Bronchial epithelial cell (primary cell): ENCODE measurements at regions not wholly inside any gene's neighbourhood (a gene's known extent, or its start where the extent isn't known, plus 50 kb on each side); places are given as distances from the start of the nearest gene placed in this dataset.
A peak's percentile ranks its signal among the peaks of the same experiment; 100 is the strongest.

Source experiments
- DNase-seq: peaks from one replicate; pipeline ENCODE4 v3.0.0-alpha.2; 2010; ENCODE audit warnings: low read depth
- FAIRE-seq: peaks from 2 replicates; lab custom pipeline; 2011; peaks lifted over from hg19 to GRCh38; lab: Jason Lieb, UNC
- H3K27me3 ChIP-seq: 2 replicates; pipeline ENCODE4 v1.5.1; 2011; ENCODE audit warnings: low read length; ENCODE audit not compliant: control insufficient read depth, insufficient read depth
- H3K36me3 ChIP-seq: 2 replicates; pipeline ENCODE4 v1.5.1; 2011; ENCODE audit warnings: low read length; ENCODE audit not compliant: control insufficient read depth, insufficient read depth
- H3K4me3 ChIP-seq: 2 replicates; pipeline ENCODE4 v1.5.1; 2011; ENCODE audit warnings: mild to moderate bottlenecking, low read depth, low read length, control low read depth
- CTCF ChIP-seq: IDR thresholded peaks from 2 replicates; pipeline ENCODE4 v1.5.1; 2011; ENCODE audit warnings: mild to moderate bottlenecking, moderate library complexity, low read length, control low read depth, inconsistent platforms; ENCODE audit not compliant: insufficient read depth, severe bottlenecking

DNA sequence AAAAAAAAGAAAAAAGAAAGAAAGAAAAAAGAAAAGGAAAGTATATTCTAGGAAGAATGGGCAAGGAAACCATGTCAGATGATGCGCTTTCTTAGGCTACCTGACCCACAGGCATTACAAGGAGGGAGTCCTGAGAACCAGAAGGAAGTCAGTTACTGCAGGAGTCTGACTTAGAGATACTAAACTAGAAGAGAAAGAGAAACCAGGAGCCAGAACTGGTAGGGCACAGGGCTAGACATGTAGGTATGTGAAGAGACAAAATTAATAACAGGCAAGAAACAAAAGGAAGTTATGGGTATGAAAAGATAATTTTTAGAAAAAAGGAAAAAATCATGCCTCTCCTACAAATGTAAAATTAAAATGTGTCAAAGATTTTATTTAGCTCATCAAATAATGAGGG, 63.3 kb upstream of the LRRN1 start:
- TF ChIP-seq CTCF = no peak
- H3K36me3 ChIP-seq = no peaks in the 10 kb centered on the region
- DNase-seq (no peak), FAIRE-seq (no peak)
- H3K27me3 ChIP-seq = no peaks in the 10 kb centered on the region
- H3K4me3 ChIP-seq = no peak overlapping the region

- Histone ChIP-seq H3K36me3 (no peaks in the 10 kb centered on the region), H3K27me3 (no peaks in the 10 kb centered on the region), H3K4me3 (no peak overlapping the region)
- no peak for FAIRE-seq
- no peak for TF ChIP-seq CTCF
- no peak for DNase-seq
Measured at GRCh38 chr3:3734881-3735280, 64.3 kb upstream of the LRRN1 start.

GRCh38 chr3:3729261-3729660, 70.0 kb upstream of the LRRN1 start:
- H3K27me3 ChIP-seq = no peaks in the 10 kb centered on the region
- no peak for TF ChIP-seq CTCF
- FAIRE-seq (no peak), DNase-seq (no peak)
- no peaks in the 10 kb centered on the region for H3K36me3 ChIP-seq
- H3K4me3 ChIP-seq = no peak overlapping the region

DNA sequence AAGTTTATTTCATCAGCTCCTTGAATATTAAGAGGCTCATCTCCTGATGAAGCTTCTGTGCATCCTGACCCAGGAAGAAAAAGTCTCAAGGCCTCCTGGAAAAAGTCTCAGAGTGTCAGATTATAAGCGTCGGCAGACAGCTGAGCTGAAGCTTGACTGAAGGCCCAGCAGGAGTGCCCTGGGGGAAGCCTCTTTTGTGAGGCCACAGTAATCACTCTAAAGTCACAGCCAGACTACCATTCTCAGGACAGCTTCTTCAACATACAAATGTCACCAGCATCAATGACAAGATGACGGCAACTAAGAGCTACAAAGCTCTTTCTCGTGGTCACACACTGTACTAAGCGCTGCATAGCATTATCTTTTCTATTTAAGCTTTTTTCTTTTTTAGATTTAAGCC, 72.7 kb upstream of the LRRN1 start:
- FAIRE-seq = no peak

GRCh38 chr3:3714572-3714971, 84.7 kb upstream of the LRRN1 start:
- no peak overlapping the region for H3K4me3 ChIP-seq
- no peaks in the 10 kb centered on the region for H3K27me3 ChIP-seq
- DNase-seq = peak; percentile 42
- no peak for TF ChIP-seq CTCF
- H3K36me3 ChIP-seq = no peaks in the 10 kb centered on the region
- no peak for FAIRE-seq

More for the DNA sequence above, 72.7 kb upstream of the LRRN1 start:
- H3K4me3 ChIP-seq = no peak overlapping the region
- TF ChIP-seq CTCF = no peak
- no peaks in the 10 kb centered on the region for H3K36me3 ChIP-seq
- no peaks in the 10 kb centered on the region for H3K27me3 ChIP-seq
- no peak for DNase-seq

- Histone ChIP-seq H3K36me3 (no peaks in the 10 kb centered on the region), H3K27me3 (no peaks in the 10 kb centered on the region), H3K4me3 (no peak overlapping the region)
- FAIRE-seq (no peak), DNase-seq (no peak)
- no peak for TF ChIP-seq CTCF
Measured at GRCh38 chr3:3712971-3713370, 86.3 kb upstream of the LRRN1 start.
